ENCODE measurements at regions not wholly inside any gene's neighbourhood (a gene's known extent, or its start where the extent isn't known, plus 50 kb on each side); places are given as distances from the start of the nearest gene placed in this dataset.
"Not testable (repeated sequence)": the region's sequence is repeated elsewhere in the genome, so short reads cannot be mapped to it uniquely, and the experiment has no call there.

DNA sequence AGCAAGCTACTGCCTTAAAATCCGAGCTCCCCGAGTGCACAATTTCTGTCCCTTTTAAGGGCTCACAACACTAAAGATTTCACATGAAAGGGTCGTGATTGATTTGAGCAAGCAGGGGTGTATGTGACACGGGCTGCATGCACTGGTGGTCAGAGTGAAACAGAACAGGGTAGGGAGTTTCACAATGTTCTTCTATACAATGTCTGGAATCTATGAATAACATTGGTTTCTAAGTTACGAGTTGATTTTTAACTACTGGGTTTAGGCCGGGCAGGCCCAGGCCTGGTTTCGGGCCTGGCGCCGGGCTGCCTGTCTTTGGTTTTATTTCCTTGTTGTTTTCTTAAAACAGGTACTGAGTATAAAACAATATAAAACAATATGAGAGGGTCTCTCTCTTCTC lies 199.9 kb upstream of the CHORDC1 start:
- H3K27ac ChIP-seq (ENCODE audit: low read depth, low read length); ATAC-seq; DNase-seq; H3K9me3 ChIP-seq (ENCODE audit: control insufficient read depth in 2 of 3, low read length in 3 of 3); H3K4me3 ChIP-seq (ENCODE audit: low read length); CTCF ChIA-PET; H3K27me3 Mint-ChIP-seq; H3K4me1 ChIP-seq (ENCODE audit: control insufficient read depth in 2 of 2, insufficient read depth in 2 of 2, low read length in 2 of 2); POLR2A ChIA-PET; H3K27me3 ChIP-seq (ENCODE audit: control insufficient read depth in 2 of 2, insufficient read depth in 2 of 2, low read length in 2 of 2); H3K4me3 Mint-ChIP-seq; H3K36me3 ChIP-seq (ENCODE audit: control insufficient read depth in 2 of 3, insufficient read depth in 3 of 3, low read length in 3 of 3); H3K4me1 Mint-ChIP-seq; H3K27ac Mint-ChIP-seq; H3K36me3 Mint-ChIP-seq; H3K9me3 Mint-ChIP-seq; intact Hi-C loops (cut with micrococcal nuclease): not testable (repeated sequence)

DNA sequence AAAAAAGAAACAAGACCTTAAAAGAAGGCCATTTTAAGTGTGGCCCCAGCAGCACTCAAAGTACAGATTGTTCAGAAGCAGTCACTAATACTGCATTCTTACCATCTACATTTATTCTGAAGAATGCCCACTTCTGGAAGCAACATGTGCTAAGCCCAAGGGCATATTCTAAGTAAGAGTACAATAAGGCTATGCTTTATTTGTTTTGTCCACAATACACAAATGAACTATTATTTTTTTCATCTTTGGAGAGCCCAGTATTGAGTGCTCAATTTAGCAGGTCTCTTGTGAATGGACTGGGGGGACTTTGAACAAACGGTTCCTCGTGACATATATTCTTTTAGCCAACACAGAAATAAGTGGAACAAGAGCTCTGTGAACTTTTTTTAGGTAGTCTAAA lies 191.4 kb upstream of the CHORDC1 start:
- peaks cover 0 to 3% (median 0%) of the 10 kb centered on the region in 5 donors for H3K27me3 Mint-ChIP-seq
- ChIA-PET POLR2A (interaction anchor here (0.6 kb wide), 1 partner anchor 88 kb away, joined by 3 read pairs; no protein-coding TSS in a partner anchor), CTCF (no interaction called here)
- H3K4me3 ChIP-seq (ENCODE audit: low read length) = no peak overlapping the region
- H3K27me3 ChIP-seq (ENCODE audit: control insufficient read depth in 2 of 2, insufficient read depth in 2 of 2, low read length in 2 of 2) = no peaks in the 10 kb centered on the region
- H3K36me3 Mint-ChIP-seq = no peaks in the 10 kb centered on the region
- H3K4me1 Mint-ChIP-seq = no peaks in the 10 kb centered on the region
- H3K4me1 ChIP-seq (ENCODE audit: control insufficient read depth in 2 of 2, insufficient read depth in 2 of 2, low read length in 2 of 2) = no peaks in the 10 kb centered on the region
- no peaks in the 10 kb centered on the region for H3K36me3 ChIP-seq (ENCODE audit: control insufficient read depth in 2 of 3, insufficient read depth in 3 of 3, low read length in 3 of 3)
- intact Hi-C loops (cut with micrococcal nuclease) = no loop called here
- H3K9me3 Mint-ChIP-seq = no peaks in the 10 kb centered on the region
- ATAC-seq (no peak), DNase-seq (no peak)
- no peak overlapping the region for H3K4me3 Mint-ChIP-seq
- no peaks in the 10 kb centered on the region for H3K9me3 ChIP-seq (ENCODE audit: control insufficient read depth in 2 of 3, low read length in 3 of 3)
- H3K27ac Mint-ChIP-seq = no peak overlapping the region
- H3K27ac ChIP-seq (ENCODE audit: low read depth, low read length) = no peak overlapping the region

DNA sequence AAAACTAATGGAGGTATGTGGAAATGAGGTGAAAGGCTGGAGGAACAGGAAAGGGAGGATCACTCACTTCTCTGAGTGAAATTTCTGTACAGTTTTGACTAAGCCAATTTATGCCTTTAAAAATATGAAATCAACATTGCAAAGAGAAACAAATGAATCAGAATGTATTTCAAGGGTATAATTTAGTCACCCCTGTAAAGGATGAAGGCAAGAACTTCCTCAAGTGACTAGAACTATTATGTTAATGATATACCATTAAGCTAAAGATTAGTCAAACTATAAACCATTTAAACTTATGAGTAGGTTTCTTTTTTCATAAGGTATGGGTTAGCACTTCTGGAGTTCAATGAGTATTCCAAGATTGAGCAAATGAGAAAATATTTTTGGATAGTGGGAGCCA lies 184.5 kb upstream of the CHORDC1 start:
- Histone ChIP-seq H3K27ac (ENCODE audit: low read depth, low read length) (no peak overlapping the region), H3K4me1 (ENCODE audit: control insufficient read depth in 2 of 2, insufficient read depth in 2 of 2, low read length in 2 of 2) (no peaks in the 10 kb centered on the region), H3K9me3 (ENCODE audit: control insufficient read depth in 2 of 3, low read length in 3 of 3) (no peaks in the 10 kb centered on the region), H3K27me3 (ENCODE audit: control insufficient read depth in 2 of 2, insufficient read depth in 2 of 2, low read length in 2 of 2) (no peaks in the 10 kb centered on the region), H3K4me3 (ENCODE audit: low read length) (no peak overlapping the region), H3K36me3 (ENCODE audit: control insufficient read depth in 2 of 3, insufficient read depth in 3 of 3, low read length in 3 of 3) (no peaks in the 10 kb centered on the region)
- Mint-ChIP-seq H3K27ac (no peak overlapping the region), H3K4me1 (peaks cover 0 to 1% (median 0%) of the 10 kb centered on the region in 7 donors), H3K36me3 (no peaks in the 10 kb centered on the region), H3K27me3 (peaks cover 0 to 4% (median 3%) of the 10 kb centered on the region in 5 donors), H3K9me3 (peaks cover 0 to 2% (median 0%) of the 10 kb centered on the region in 11 donors), H3K4me3 (no peak overlapping the region)
- ChIA-PET POLR2A (no interaction called here), CTCF (no interaction called here)
- DNase-seq = no peak
- no peak for ATAC-seq
- intact Hi-C loops (cut with micrococcal nuclease) = no loop called here

DNA sequence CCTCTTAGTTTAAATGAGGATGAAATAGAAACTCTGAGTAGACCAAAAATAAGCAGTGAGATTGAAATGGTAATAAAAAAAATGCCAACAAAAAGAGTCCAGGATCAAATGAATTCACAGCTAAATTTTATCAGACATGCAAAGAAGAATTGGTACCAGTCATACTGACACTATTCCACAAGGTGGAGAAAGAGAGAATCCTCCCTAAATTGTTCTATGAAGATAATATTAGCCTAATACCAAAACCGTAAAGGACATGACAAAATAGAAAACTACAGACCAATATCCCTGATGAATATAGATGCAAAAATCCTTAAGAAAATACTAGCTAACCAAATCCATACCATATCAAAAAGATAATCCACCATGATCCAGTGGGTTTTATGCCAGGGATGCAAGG lies 169.8 kb upstream of the CHORDC1 start:
- Histone ChIP-seq H3K27ac (ENCODE audit: low read depth, low read length) (no peak overlapping the region), H3K4me1 (ENCODE audit: control insufficient read depth in 2 of 2, insufficient read depth in 2 of 2, low read length in 2 of 2) (no peaks in the 10 kb centered on the region), H3K27me3 (ENCODE audit: control insufficient read depth in 2 of 2, insufficient read depth in 2 of 2, low read length in 2 of 2) (no peaks in the 10 kb centered on the region), H3K36me3 (ENCODE audit: control insufficient read depth in 2 of 3, insufficient read depth in 3 of 3, low read length in 3 of 3) (no peaks in the 10 kb centered on the region), H3K4me3 (ENCODE audit: low read length) (no peak overlapping the region), H3K9me3 (ENCODE audit: control insufficient read depth in 2 of 3, low read length in 3 of 3) (no peaks in the 10 kb centered on the region)
- ChIA-PET POLR2A (no interaction called here), CTCF (no interaction called here)
- Mint-ChIP-seq H3K9me3 (peaks cover 0 to 6% (median 0%) of the 10 kb centered on the region in 11 donors), H3K27ac (no peak overlapping the region), H3K36me3 (no peaks in the 10 kb centered on the region), H3K4me3 (no peak overlapping the region), H3K4me1 (no peaks in the 10 kb centered on the region), H3K27me3 (peaks cover 0 to 4% (median 0%) of the 10 kb centered on the region in 5 donors)
- ATAC-seq (no peak), DNase-seq (no peak)
- intact Hi-C loops (cut with micrococcal nuclease) = no loop called here

DNA sequence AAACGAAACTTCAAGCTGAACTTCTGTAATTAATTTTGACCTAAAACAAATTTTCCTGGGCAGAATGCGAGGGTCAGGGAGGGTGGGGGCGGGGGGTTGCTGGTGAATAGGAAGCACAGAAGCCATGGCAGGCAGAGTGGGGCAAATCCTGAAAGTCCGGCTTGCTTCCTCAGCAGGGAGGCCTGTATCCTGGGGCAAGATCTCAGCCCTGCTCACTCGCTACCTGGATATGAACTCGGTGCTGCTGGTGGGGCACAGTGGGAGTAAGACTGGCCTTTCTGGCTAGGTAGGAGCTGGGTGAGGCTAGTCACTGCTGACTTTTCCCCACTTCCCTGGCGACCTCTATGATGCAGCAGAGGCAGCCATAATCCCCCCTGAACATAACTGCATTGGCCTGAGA lies 168.9 kb upstream of the CHORDC1 start:
- Mint-ChIP-seq H3K9me3 (peaks cover 0 to 6% (median 0%) of the 10 kb centered on the region in 11 donors), H3K27ac (no peak overlapping the region), H3K4me1 (no peaks in the 10 kb centered on the region), H3K4me3 (no peak overlapping the region), H3K36me3 (no peaks in the 10 kb centered on the region), H3K27me3 (peaks cover 0 to 4% (median 0%) of the 10 kb centered on the region in 5 donors)
- DNase-seq (no peak), ATAC-seq (no peak)
- H3K27me3 ChIP-seq (ENCODE audit: control insufficient read depth in 2 of 2, insufficient read depth in 2 of 2, low read length in 2 of 2) = no peaks in the 10 kb centered on the region
- intact Hi-C loops (cut with micrococcal nuclease) = no loop called here
- CTCF ChIA-PET = interaction anchor here (0.6 kb wide), 1 partner anchor 28 kb away, joined by 3 read pairs; no protein-coding TSS in a partner anchor
- no peak overlapping the region for H3K4me3 ChIP-seq (ENCODE audit: low read length)
- H3K4me1 ChIP-seq (ENCODE audit: control insufficient read depth in 2 of 2, insufficient read depth in 2 of 2, low read length in 2 of 2) = no peaks in the 10 kb centered on the region
- no peak overlapping the region for H3K27ac ChIP-seq (ENCODE audit: low read depth, low read length)
- POLR2A ChIA-PET = no interaction called here
- no peaks in the 10 kb centered on the region for H3K9me3 ChIP-seq (ENCODE audit: control insufficient read depth in 2 of 3, low read length in 3 of 3)
- no peaks in the 10 kb centered on the region for H3K36me3 ChIP-seq (ENCODE audit: control insufficient read depth in 2 of 3, insufficient read depth in 3 of 3, low read length in 3 of 3)

DNA sequence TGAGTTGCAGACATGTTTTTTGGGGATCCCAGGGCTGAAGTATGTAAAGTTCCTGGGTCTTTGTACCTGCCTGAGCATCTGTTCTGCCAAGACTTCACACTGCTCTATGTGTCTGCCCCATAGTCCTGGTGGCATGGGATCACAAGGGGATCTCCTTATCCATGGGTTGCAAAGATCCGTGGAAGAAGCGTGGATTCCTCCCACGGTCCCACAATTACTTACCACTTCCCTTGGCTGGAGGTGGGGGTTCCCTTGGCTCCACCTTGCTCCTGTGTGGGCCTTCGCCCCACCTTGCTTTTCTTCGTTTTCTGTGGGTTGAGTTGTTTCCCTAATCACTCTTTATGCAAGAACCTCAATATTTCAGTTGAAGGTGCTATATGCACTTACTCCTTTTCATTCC lies 157.4 kb upstream of the CHORDC1 start:
- Mint-ChIP-seq H3K4me1 (peaks cover 0 to 2% (median 0%) of the 10 kb centered on the region in 7 donors), H3K9me3 (peaks cover 0 to 1% (median 0%) of the 10 kb centered on the region in 11 donors), H3K27ac (no peak overlapping the region), H3K36me3 (peaks cover 0 to 4% (median 0%) of the 10 kb centered on the region in 5 donors), H3K4me3 (no peak overlapping the region), H3K27me3 (peaks cover 0 to 13% (median 0%) of the 10 kb centered on the region in 5 donors)
- H3K4me1 ChIP-seq (ENCODE audit: control insufficient read depth in 2 of 2, insufficient read depth in 2 of 2, low read length in 2 of 2) = no peaks in the 10 kb centered on the region
- ChIA-PET CTCF (no interaction called here), POLR2A (no interaction called here)
- no peak overlapping the region for H3K27ac ChIP-seq (ENCODE audit: low read depth, low read length)
- H3K36me3 ChIP-seq (ENCODE audit: control insufficient read depth in 2 of 3, insufficient read depth in 3 of 3, low read length in 3 of 3) = no peaks in the 10 kb centered on the region
- no peak overlapping the region for H3K4me3 ChIP-seq (ENCODE audit: low read length)
- intact Hi-C loops (cut with micrococcal nuclease) = no loop called here
- ATAC-seq (no peak), DNase-seq (no peak)
- H3K9me3 ChIP-seq (ENCODE audit: control insufficient read depth in 2 of 3, low read length in 3 of 3) = no peaks in the 10 kb centered on the region
- no peaks in the 10 kb centered on the region for H3K27me3 ChIP-seq (ENCODE audit: control insufficient read depth in 2 of 2, insufficient read depth in 2 of 2, low read length in 2 of 2)

DNA sequence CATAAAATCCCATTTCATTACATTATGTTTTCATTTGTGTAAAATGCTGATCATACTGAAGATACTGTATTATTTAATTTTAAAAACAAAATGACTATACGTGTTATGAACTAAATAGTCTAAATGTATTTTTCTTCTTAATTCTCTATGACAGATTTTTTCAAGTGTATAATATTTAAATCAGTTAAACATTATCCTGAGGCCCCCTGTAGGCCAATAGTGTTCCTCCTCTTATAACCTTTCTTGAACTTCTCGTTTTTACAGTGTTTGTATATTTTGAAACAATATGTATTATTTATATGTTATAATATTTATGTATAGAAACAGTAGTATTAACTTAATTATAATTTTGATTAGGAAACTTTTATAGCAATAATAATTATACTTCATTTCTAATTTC lies 151.1 kb upstream of the CHORDC1 start:
- Histone ChIP-seq H3K9me3 (ENCODE audit: control insufficient read depth in 2 of 3, low read length in 3 of 3) (no peaks in the 10 kb centered on the region), H3K4me3 (ENCODE audit: low read length) (no peak overlapping the region), H3K27ac (ENCODE audit: low read depth, low read length) (no peak overlapping the region), H3K27me3 (ENCODE audit: control insufficient read depth in 2 of 2, insufficient read depth in 2 of 2, low read length in 2 of 2) (no peaks in the 10 kb centered on the region), H3K36me3 (ENCODE audit: control insufficient read depth in 2 of 3, insufficient read depth in 3 of 3, low read length in 3 of 3) (no peaks in the 10 kb centered on the region), H3K4me1 (ENCODE audit: control insufficient read depth in 2 of 2, insufficient read depth in 2 of 2, low read length in 2 of 2) (no peaks in the 10 kb centered on the region)
- no peak overlapping the region for H3K4me3 Mint-ChIP-seq
- H3K36me3 Mint-ChIP-seq = no peaks in the 10 kb centered on the region
- H3K4me1 Mint-ChIP-seq = no peaks in the 10 kb centered on the region
- DNase-seq (no peak), ATAC-seq (no peak)
- no peaks in the 10 kb centered on the region for H3K9me3 Mint-ChIP-seq
- H3K27me3 Mint-ChIP-seq = peaks cover 0 to 5% (median 0%) of the 10 kb centered on the region in 5 donors
- ChIA-PET POLR2A (no interaction called here), CTCF (interaction anchor here (0.6 kb wide), 1 partner anchor 90 kb away, joined by 4 read pairs; no protein-coding TSS in a partner anchor)
- H3K27ac Mint-ChIP-seq = no peak overlapping the region
- intact Hi-C loops (cut with micrococcal nuclease) = no loop called here

Data from naive thymus-derived CD4-positive, alpha-beta T cell (primary cell).